ENCODE measurements at regions not wholly inside any gene's neighbourhood (a gene's known extent, or its start where the extent isn't known, plus 50 kb on each side); places are given as distances from the start of the nearest gene placed in this dataset.
"Not testable (repeated sequence)": the region's sequence is repeated elsewhere in the genome, so short reads cannot be mapped to it uniquely, and the experiment has no call there.

- no peaks in the 10 kb centered on the region for H3K9me3 ChIP-seq (ENCODE audit: low read length)
- H3K4me3 ChIP-seq (ENCODE audit: low read length) = no peak overlapping the region
- no peaks in the 10 kb centered on the region for H3K36me3 ChIP-seq (ENCODE audit: insufficient read depth, low read length)
- H2AFZ ChIP-seq (ENCODE audit: low read depth, low read length) = no peak overlapping the region
- no peaks in the 10 kb centered on the region for H3K4me1 ChIP-seq (ENCODE audit: insufficient read depth, low read length)
- no peaks in the 10 kb centered on the region for H3K27me3 ChIP-seq (ENCODE audit: insufficient read depth, low read length)
Measured at GRCh38 chr1:55301912-55302311, 86.7 kb upstream of the USP24 start.

GRCh38 chr1:55300975-55301374 lies 85.8 kb upstream of the USP24 start:
- Histone ChIP-seq H3K9me3 (ENCODE audit: low read length) (no peaks in the 10 kb centered on the region), H3K36me3 (ENCODE audit: insufficient read depth, low read length) (no peaks in the 10 kb centered on the region), H3K4me3 (ENCODE audit: low read length) (no peak overlapping the region), H3K4me1 (ENCODE audit: insufficient read depth, low read length) (no peaks in the 10 kb centered on the region), H2AFZ (ENCODE audit: low read depth, low read length) (no peak overlapping the region), H3K27me3 (ENCODE audit: insufficient read depth, low read length) (no peaks in the 10 kb centered on the region)

GRCh38 chr1:55298167-55298894 lies 83.2 kb upstream of the USP24 start:
- H3K27me3 ChIP-seq (ENCODE audit: insufficient read depth, low read length) = no peaks in the 10 kb centered on the region
- no peaks in the 10 kb centered on the region for H3K36me3 ChIP-seq (ENCODE audit: insufficient read depth, low read length)
- H3K4me1 ChIP-seq (ENCODE audit: insufficient read depth, low read length) = no peaks in the 10 kb centered on the region
- no peak overlapping the region for H3K4me3 ChIP-seq (ENCODE audit: low read length)
- no peaks in the 10 kb centered on the region for H3K9me3 ChIP-seq (ENCODE audit: low read length)
- no peak overlapping the region for H2AFZ ChIP-seq (ENCODE audit: low read depth, low read length)

- not testable (repeated sequence) for H2AFZ ChIP-seq (ENCODE audit: low read depth, low read length); H3K4me1 ChIP-seq (ENCODE audit: insufficient read depth, low read length); H3K9me3 ChIP-seq (ENCODE audit: low read length); H3K4me3 ChIP-seq (ENCODE audit: low read length); H3K27me3 ChIP-seq (ENCODE audit: insufficient read depth, low read length); H3K36me3 ChIP-seq (ENCODE audit: insufficient read depth, low read length)
Measured at GRCh38 chr1:55296247-55296646, 81.1 kb upstream of the USP24 start.

- Histone ChIP-seq H3K36me3 (ENCODE audit: insufficient read depth, low read length) (no peaks in the 10 kb centered on the region), H3K4me1 (ENCODE audit: insufficient read depth, low read length) (no peaks in the 10 kb centered on the region), H3K27me3 (ENCODE audit: insufficient read depth, low read length) (no peaks in the 10 kb centered on the region), H3K4me3 (ENCODE audit: low read length) (no peak overlapping the region), H3K9me3 (ENCODE audit: low read length) (no peaks in the 10 kb centered on the region), H2AFZ (ENCODE audit: low read depth, low read length) (no peak overlapping the region)
Measured at GRCh38 chr1:55289614-55290013, 74.5 kb upstream of the USP24 start.

GRCh38 chr1:55289042-55289441 lies 73.9 kb upstream of the USP24 start:
- no peaks in the 10 kb centered on the region for H3K9me3 ChIP-seq (ENCODE audit: low read length)
- no peaks in the 10 kb centered on the region for H3K27me3 ChIP-seq (ENCODE audit: insufficient read depth, low read length)
- H2AFZ ChIP-seq (ENCODE audit: low read depth, low read length) = no peak overlapping the region
- H3K36me3 ChIP-seq (ENCODE audit: insufficient read depth, low read length) = no peaks in the 10 kb centered on the region
- H3K4me3 ChIP-seq (ENCODE audit: low read length) = no peak overlapping the region
- no peaks in the 10 kb centered on the region for H3K4me1 ChIP-seq (ENCODE audit: insufficient read depth, low read length)

- H3K4me1 ChIP-seq (ENCODE audit: insufficient read depth, low read length) = no peaks in the 10 kb centered on the region
- no peaks in the 10 kb centered on the region for H3K36me3 ChIP-seq (ENCODE audit: insufficient read depth, low read length)
- no peaks in the 10 kb centered on the region for H3K27me3 ChIP-seq (ENCODE audit: insufficient read depth, low read length)
- H3K9me3 ChIP-seq (ENCODE audit: low read length) = no peaks in the 10 kb centered on the region
- H3K4me3 ChIP-seq (ENCODE audit: low read length) = no peak overlapping the region
- H2AFZ ChIP-seq (ENCODE audit: low read depth, low read length) = no peak overlapping the region
Measured at GRCh38 chr1:55288245-55288644, 73.1 kb upstream of the USP24 start.

GRCh38 chr1:55287723-55288122 lies 72.6 kb upstream of the USP24 start:
- Histone ChIP-seq H2AFZ (ENCODE audit: low read depth, low read length) (no peak overlapping the region), H3K4me3 (ENCODE audit: low read length) (no peak overlapping the region), H3K4me1 (ENCODE audit: insufficient read depth, low read length) (no peaks in the 10 kb centered on the region), H3K9me3 (ENCODE audit: low read length) (no peaks in the 10 kb centered on the region), H3K27me3 (ENCODE audit: insufficient read depth, low read length) (no peaks in the 10 kb centered on the region), H3K36me3 (ENCODE audit: insufficient read depth, low read length) (no peaks in the 10 kb centered on the region)

GRCh38 chr1:55286856-55287602 lies 71.9 kb upstream of the USP24 start:
- H3K4me3 ChIP-seq (ENCODE audit: low read length) = no peak overlapping the region
- no peak overlapping the region for H2AFZ ChIP-seq (ENCODE audit: low read depth, low read length)
- H3K4me1 ChIP-seq (ENCODE audit: insufficient read depth, low read length) = no peaks in the 10 kb centered on the region
- no peaks in the 10 kb centered on the region for H3K27me3 ChIP-seq (ENCODE audit: insufficient read depth, low read length)
- H3K9me3 ChIP-seq (ENCODE audit: low read length) = no peaks in the 10 kb centered on the region
- H3K36me3 ChIP-seq (ENCODE audit: insufficient read depth, low read length) = no peaks in the 10 kb centered on the region

- Histone ChIP-seq H3K4me3 (ENCODE audit: low read length) (no peak overlapping the region), H2AFZ (ENCODE audit: low read depth, low read length) (no peak overlapping the region), H3K36me3 (ENCODE audit: insufficient read depth, low read length) (no peaks in the 10 kb centered on the region), H3K4me1 (ENCODE audit: insufficient read depth, low read length) (no peaks in the 10 kb centered on the region), H3K9me3 (ENCODE audit: low read length) (no peaks in the 10 kb centered on the region), H3K27me3 (ENCODE audit: insufficient read depth, low read length) (no peaks in the 10 kb centered on the region)
Measured at GRCh38 chr1:55285834-55286233, 70.7 kb upstream of the USP24 start.

- Histone ChIP-seq H3K36me3 (ENCODE audit: insufficient read depth, low read length) (no peaks in the 10 kb centered on the region), H3K27me3 (ENCODE audit: insufficient read depth, low read length) (no peaks in the 10 kb centered on the region), H3K9me3 (ENCODE audit: low read length) (no peaks in the 10 kb centered on the region), H3K4me1 (ENCODE audit: insufficient read depth, low read length) (no peaks in the 10 kb centered on the region), H2AFZ (ENCODE audit: low read depth, low read length) (no peak overlapping the region), H3K4me3 (ENCODE audit: low read length) (no peak overlapping the region)
Measured at GRCh38 chr1:55284856-55285255, 69.7 kb upstream of the USP24 start.

- Histone ChIP-seq H3K4me3 (ENCODE audit: low read length) (no peak overlapping the region), H2AFZ (ENCODE audit: low read depth, low read length) (no peak overlapping the region), H3K27me3 (ENCODE audit: insufficient read depth, low read length) (no peaks in the 10 kb centered on the region), H3K36me3 (ENCODE audit: insufficient read depth, low read length) (no peaks in the 10 kb centered on the region), H3K9me3 (ENCODE audit: low read length) (no peaks in the 10 kb centered on the region), H3K4me1 (ENCODE audit: insufficient read depth, low read length) (no peaks in the 10 kb centered on the region)
Measured at GRCh38 chr1:55282058-55282457, 66.9 kb upstream of the USP24 start.

GRCh38 chr1:55280731-55281130 lies 65.6 kb upstream of the USP24 start:
- no peak overlapping the region for H2AFZ ChIP-seq (ENCODE audit: low read depth, low read length)
- no peaks in the 10 kb centered on the region for H3K36me3 ChIP-seq (ENCODE audit: insufficient read depth, low read length)
- no peaks in the 10 kb centered on the region for H3K27me3 ChIP-seq (ENCODE audit: insufficient read depth, low read length)
- H3K4me1 ChIP-seq (ENCODE audit: insufficient read depth, low read length) = no peaks in the 10 kb centered on the region
- H3K4me3 ChIP-seq (ENCODE audit: low read length) = no peak overlapping the region
- H3K9me3 ChIP-seq (ENCODE audit: low read length) = no peaks in the 10 kb centered on the region

Data from neuron (in vitro differentiated cells).